Motor neuron (in vitro differentiated cells): ENCODE measurements at regions not wholly inside any gene's neighbourhood (a gene's known extent, or its start where the extent isn't known, plus 50 kb on each side); places are given as distances from the start of the nearest gene placed in this dataset.
"Not testable (repeated sequence)": the region's sequence is repeated elsewhere in the genome, so short reads cannot be mapped to it uniquely, and the experiment has no call there.

Experiments used
- ATAC-seq, 8 experiments: fragments of 200-7000 bp; cut with Tn5 transposase; replicated peaks in 6 of 8; 2 replicates each; pipeline ENCODE4 v1.8.0; 2021; ENCODE audit warnings: mild to moderate bottlenecking in 8 of 8, moderate library complexity in 8 of 8
- H3K27ac ChIP-seq, 2 donors: fragments of 250-450 bp; sonication (Bioruptor Pico); 2 replicates each; pipeline ENCODE4 v1.9.0; 2021; ENCODE audit warnings: antibody characterized with exemption in 2 of 2, mild to moderate bottlenecking in 2 of 2, moderate library complexity in 1 of 2
- H3K4me1 ChIP-seq, 2 donors: fragments of 250-450 bp; sonication (Bioruptor Pico); replicated peaks in 1 of 2; 2 replicates each; pipeline ENCODE4 v1.6.1; 2021; ENCODE audit warnings: antibody characterized with exemption in 2 of 2, mild to moderate bottlenecking in 2 of 2, moderate library complexity in 1 of 2
- H3K4me3 ChIP-seq, 5 donors: fragments of 250-450 bp; sonication (Bioruptor Pico); 2 replicates each; pipeline ENCODE4 v1.9.0; 2021; ENCODE audit warnings: antibody characterized with exemption in 5 of 5, mild to moderate bottlenecking in 5 of 5, moderate library complexity in 4 of 5
- WGBS, 10 experiments: fragments of 450-650 bp; shearing (Covaris generic); methylation state at CpG; one replicate each; pipeline ENCODE4 v1.0.0; 2022; 5-methylcytosine and 5-hydroxymethylcytosine counted together
- in situ Hi-C, 9 experiments: fragments of 400-800 bp; cut with MboI; loops; one replicate each; pipeline ENCODE4 v1.15.0; 2021; ENCODE audit warnings: low sequenced_read_pairs in 9 of 9, low pct_unique_long_range_greater_than_20kb in 2 of 9; ENCODE audit not compliant: unreplicated experiment in 9 of 9

- no peak overlapping the region for H3K27ac ChIP-seq
- 0 to 100% (median 65%) methylated on average over 1 of the region's 1 CpG; no CpG with 5 or more reads in 4 of the 10 experiments for WGBS, 10 experiments
- ATAC-seq: no peak
- no peak overlapping the region for H3K4me3 ChIP-seq
- in situ Hi-C loops: no loop called here
- H3K4me1 ChIP-seq: peaks cover 10 to 19% of the 10 kb centered on the region in 2 donors
Observed at GRCh38 chr3:98709441-98709840, 53.7 kb upstream of the ST3GAL6 start.

GRCh38 chr3:98710067-98710659 lies 53.0 kb upstream of the ST3GAL6 start:
- in situ Hi-C loops: no loop called here
- H3K27ac ChIP-seq: no peak overlapping the region
- peaks cover 10 to 19% of the 10 kb centered on the region in 2 donors for H3K4me1 ChIP-seq
- no peak overlapping the region for H3K4me3 ChIP-seq
- no peak for ATAC-seq
- 10 to 100% (median 77%) methylated on average over 1 to 3 of the region's 3 CpGs for WGBS, 10 experiments

- no peak overlapping the region for H3K27ac ChIP-seq
- peaks cover 10 to 19% of the 10 kb centered on the region in 2 donors for H3K4me1 ChIP-seq
- H3K4me3 ChIP-seq: no peak overlapping the region
- in situ Hi-C loops: no loop called here
- ATAC-seq: no peak
- 0 to 95% (median 80%) methylated on average over 1 to 2 of the region's 2 CpGs; no CpG with 5 or more reads in 1 of the 10 experiments for WGBS, 10 experiments
Observed at GRCh38 chr3:98711426-98711825, 51.7 kb upstream of the ST3GAL6 start.

GRCh38 chr3:98712726-98713125 lies 50.4 kb upstream of the ST3GAL6 start:
- 76 to 100% (median 96%) methylated on average over 2 to 6 of the region's 6 CpGs; no CpG with 5 or more reads in 1 of the 10 experiments for WGBS, 10 experiments
- H3K27ac ChIP-seq: no peak overlapping the region
- in situ Hi-C loops: no loop called here
- H3K4me3 ChIP-seq: no peak overlapping the region
- peaks cover 10 to 19% of the 10 kb centered on the region in 2 donors for H3K4me1 ChIP-seq
- no peak for ATAC-seq

- in situ Hi-C loops, ATAC-seq, H3K27ac ChIP-seq, H3K4me3 ChIP-seq: not testable (repeated sequence)
- WGBS, 10 experiments: 0 to 100% (median 86%) methylated on average over 1 to 4 of the region's 5 CpGs
- peaks cover 8 to 15% of the 10 kb centered on the region in 2 donors for H3K4me1 ChIP-seq
Observed at GRCh38 chr3:98713332-98713731, 49.8 kb upstream of the ST3GAL6 start.
